ENCODE measurements at regions not wholly inside any gene's neighbourhood (a gene's known extent, or its start where the extent isn't known, plus 50 kb on each side); places are given as distances from the start of the nearest gene placed in this dataset.

DNA sequence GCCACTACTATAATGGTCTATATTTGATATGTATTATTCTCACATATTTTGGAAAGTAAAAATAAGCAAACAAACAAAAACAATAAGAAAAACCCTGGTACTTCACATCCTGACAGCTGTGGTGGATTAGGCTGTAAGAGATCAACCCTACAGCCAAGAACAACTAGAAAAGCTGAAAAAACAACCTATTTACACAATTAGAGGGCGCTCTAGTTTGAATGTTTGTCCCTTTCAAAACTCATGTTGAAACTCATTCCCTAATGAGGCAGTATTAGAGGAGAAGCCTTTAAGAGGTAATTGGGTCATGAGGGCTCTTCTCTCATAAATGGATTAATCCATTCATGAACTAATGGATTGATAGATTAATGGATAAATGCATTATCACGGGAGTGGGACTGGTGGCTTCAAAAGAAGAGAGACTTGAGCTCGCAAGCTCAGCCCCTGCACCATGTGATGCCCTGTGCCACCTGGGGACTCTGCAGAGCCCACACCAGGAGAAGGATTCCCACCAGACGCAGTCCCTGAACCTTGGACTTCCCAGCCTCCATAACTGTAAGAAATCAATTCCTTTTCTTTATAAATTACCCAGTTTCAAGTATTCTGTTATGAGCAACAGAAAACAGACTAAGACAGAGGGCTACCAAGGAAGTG is 733.9 kb upstream of the ARGLU1 start:
- DNase-seq (ENCODE audit: insufficient read length, low spot score) (no peak), FAIRE-seq (no peak)

DNA sequence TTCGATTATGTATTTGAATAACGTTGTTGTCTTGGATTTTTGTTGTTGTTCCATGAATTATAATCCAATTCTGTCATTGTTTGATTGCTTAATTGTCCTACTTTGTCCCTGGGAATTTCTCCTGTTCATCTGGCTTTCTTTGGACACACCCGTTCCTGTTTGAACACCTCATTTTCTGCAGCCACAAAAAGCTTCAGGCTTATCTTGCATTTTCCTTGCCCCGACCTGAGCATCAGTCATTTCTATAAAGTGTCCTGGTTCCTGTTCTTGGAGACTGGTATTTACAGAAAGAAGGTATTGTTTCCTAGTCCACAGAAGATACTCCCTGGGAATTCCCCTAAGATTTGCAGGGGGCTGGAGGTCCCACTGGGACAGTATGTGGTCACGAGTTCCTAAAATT is 731.8 kb upstream of the ARGLU1 start:
- no peak for FAIRE-seq
- DNase-seq (ENCODE audit: insufficient read length, low spot score): no peak

DNA sequence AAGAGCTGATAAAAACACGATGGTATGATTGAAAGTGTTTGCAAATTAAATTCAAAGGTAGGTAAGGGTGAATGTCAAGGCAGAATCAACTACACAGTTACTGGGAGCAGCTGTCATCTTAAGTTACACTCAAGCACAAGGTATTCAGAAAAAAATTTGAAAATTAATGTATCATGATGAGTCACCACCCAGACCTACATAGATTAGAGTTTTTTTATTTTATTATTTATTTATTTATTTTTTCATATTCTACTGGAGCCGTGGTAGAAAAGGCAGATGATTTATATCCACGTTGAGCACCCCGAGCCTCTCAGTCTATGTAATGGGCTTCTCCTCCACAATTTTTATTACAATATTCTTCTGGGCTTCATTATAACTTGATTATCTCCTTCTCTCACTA is 728.9 kb upstream of the ARGLU1 start:
- no peak for FAIRE-seq
- DNase-seq (ENCODE audit: insufficient read length, low spot score): no peak

DNA sequence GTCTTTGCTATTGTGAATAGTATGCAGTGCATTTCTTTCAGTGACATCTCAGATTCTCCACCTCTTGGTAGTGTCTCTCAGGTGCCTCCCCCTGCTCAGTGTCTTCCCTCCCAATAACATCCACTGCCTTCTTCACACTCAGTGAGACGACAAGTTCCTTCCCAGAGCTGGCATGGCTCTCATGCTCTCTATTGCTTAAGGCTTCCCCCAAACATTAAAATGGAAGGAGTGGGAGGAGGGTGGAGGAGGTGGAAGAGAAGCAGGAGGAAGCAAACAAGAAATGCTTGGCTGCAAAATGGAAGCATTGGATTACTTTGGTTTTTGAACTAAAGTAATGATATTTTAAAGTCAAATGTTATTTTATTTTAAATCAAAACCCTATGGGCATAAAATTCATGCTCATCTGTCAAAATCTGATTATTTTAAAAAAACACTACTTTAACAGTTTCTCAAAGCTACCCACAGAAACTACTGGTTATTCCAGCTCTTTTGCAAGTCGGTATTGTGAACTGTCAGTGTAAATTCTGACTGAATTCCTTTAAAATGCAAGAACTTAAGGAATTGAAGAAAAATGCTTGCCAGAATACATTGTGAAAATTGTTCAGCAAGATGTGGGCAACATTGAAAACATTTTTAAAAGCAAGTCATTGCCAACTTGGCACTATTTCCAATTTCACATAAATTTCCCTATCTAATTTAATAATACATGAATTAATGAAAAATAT is 727.6 kb upstream of the ARGLU1 start:
- FAIRE-seq (no peak), DNase-seq (ENCODE audit: insufficient read length, low spot score) (no peak)

DNA sequence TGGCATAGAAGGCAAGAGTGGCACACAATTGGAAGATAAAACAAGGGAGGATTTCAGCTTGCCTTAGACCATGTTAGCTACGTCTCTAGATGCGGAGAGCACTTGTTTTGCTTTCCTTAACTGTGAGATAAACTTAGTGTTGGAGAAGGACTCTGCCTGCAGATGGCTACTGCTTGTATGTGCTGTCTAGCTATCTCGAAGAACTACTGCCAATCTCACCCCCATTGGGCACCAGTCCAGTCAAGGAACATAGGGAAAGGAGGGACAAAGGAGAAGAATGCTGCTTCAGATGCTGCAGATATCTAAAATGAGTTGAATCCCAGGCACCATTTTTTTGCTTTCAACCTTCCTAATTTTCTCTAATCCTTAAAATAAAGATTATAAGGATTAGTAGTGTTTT is 726.0 kb upstream of the ARGLU1 start:
- FAIRE-seq: no peak
- DNase-seq (ENCODE audit: insufficient read length, low spot score): no peak

DNA sequence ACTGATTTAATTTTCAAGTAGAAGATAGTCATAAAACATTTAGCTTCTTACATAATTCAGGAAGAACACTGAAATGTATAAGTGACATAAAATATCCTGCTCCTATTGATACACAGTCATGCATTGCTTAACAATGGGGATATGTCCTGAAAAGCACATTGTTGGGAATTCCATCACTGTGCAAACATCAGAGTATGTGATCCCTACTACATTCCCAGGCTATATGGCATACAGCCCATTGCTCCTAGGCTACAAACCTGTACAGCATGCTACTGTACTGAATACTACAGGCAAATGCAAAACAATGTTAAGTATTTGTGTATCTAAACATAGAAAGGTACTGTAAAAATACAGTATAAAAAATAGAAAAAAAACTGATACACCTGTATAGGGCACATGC is 723.9 kb upstream of the ARGLU1 start:
- FAIRE-seq (no peak), DNase-seq (ENCODE audit: insufficient read length, low spot score) (no peak)

DNA sequence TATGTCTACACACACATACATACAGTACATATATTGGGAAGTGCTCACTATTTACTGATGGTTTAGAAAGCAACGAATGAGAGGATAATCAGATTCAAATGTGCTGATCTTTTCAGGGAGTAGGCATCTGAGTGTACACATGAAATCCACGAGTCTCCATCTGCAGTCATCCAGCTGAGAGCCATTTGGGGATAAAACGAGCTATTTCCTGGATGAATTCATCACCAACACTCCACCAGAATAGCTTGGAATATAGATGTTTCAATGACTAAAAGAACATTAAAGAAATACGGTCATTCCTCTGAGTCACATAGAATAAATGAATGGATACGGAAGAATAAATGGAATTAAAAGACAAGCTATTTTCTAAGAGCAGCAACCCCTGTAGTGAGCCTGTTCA is 721.6 kb upstream of the ARGLU1 start:
- DNase-seq (ENCODE audit: insufficient read length, low spot score) (no peak), FAIRE-seq (no peak)

DNA sequence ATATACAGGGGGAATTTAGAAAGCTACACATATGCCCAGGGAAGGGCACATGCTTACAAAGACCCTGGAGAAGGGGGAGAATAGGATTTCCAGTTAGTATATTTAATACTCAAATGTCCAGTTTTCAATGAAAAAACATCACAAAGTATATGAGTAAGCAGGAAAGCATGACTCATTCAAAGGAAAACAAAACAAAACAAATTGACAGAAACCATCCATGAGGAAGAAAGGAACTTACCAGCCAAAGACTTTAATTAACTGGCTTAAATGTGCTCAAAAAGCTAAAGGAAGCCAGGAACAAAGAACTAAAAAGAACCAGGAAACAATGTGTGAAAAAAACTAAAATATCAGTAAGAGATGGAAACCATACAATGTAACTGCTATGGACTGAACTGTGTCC is 716.2 kb upstream of the ARGLU1 start:
- FAIRE-seq: no peak
- no peak for DNase-seq (ENCODE audit: insufficient read length, low spot score)

DNA sequence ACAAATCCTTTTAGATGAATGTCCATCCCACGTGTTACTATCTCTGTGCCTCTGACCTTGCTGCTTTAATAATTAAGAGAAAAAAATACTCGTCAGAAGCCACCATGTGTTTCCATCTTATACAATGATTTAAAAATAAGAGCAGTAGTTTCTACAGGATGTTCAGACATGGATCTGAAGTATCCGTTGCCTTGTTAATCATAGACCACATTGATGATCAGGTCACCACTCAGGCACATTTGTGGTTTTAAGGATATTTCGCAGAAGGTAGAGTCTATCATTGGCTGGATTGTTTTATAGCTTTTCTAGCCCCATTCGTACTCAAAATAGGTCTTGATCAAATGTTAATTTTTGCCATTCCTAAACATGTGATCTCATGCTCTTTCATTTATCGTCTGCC is 710.0 kb upstream of the ARGLU1 start:
- DNase-seq (ENCODE audit: insufficient read length, low spot score) (no peak), FAIRE-seq (no peak)

DNA sequence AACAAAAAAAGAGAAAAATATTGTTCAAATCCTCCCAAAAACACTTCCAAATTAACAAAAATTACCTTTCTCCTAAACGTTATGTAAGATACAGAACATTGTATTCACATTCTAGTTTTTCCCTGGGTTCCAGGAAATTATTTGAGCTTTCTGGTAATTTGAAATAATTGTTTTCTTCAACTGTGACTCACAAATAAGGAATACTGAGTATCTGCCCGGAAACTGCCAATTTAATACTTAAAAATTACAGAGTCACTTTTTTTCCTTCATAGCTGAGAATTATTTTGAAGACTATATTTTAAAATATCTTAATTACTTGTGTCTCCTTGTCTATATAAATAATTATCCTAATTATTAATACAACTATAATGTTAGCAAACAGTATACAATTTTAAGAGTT is 709.0 kb upstream of the ARGLU1 start:
- DNase-seq (ENCODE audit: insufficient read length, low spot score): no peak
- no peak for FAIRE-seq

DNA sequence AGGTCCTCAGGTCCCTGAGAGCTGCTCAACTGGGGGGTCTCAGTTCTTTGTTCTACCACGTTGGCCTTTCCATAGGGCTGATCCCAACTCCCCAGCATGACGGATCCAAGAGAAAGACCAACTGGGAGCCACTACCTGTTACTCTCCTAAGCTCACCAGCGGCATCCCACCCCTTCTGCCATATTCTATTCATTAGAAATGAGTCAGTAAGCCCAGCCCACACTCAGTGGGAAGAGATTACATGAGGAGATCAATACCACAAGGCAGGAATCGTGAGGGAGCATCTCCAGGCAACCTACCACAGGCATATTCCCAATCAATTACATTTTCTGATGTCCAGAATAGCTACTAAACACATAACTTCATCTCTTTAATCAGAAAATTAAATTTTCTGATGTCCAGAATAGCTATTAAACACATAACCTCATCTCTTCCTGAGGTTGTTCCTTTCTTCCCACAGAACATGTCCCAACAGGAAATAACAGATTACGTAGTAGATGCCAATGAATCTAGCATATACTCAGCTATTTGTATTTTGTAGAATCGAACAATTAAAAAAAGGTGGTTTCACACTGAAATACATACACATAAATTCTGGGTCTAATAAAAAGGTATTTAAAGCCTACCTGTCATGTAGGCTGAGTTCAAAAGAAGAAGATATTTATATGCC is 708.1 kb upstream of the ARGLU1 start:
- no peak for FAIRE-seq
- no peak for DNase-seq (ENCODE audit: insufficient read length, low spot score)

DNA sequence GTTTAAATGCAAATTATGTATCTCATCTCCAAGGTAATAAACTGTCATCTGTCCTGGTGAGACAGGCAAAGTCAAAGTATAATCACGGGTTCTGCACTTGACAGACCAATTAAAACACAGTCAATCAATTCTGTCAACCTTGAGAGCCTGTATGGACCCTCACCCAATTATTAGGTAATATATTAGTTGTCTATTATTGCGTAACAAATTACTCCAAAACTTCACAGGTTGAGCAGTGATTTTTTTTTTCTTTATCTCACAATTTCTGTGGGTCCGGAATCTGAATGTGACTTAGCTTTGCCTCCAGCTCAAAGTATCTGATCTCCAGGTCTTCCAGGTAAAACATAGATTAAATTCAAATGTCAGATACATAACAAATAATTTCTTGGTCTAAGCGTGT is 707.4 kb upstream of the ARGLU1 start:
- FAIRE-seq (no peak), DNase-seq (ENCODE audit: insufficient read length, low spot score) (no peak)

DNA sequence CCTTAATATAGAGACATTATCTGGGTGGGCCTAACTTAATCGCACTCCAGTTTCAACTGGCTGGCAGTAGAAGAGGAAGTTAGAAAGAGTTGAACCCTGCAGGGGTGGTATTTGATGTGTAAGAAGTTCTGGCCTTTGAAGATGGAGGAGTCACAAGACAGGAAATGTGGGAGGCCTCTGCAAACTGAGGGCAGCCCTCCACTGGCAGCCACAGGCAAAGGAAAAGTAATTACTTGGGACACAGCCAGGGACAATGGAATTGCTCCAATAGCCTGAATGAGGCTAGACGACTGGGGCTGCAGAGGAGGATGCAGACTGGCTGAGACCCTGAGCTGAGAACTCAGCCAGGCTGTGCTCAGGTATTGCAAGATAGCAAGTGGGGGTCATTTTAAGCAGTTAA is 703.3 kb upstream of the ARGLU1 start:
- FAIRE-seq: no peak
- no peak for DNase-seq (ENCODE audit: insufficient read length, low spot score)

DNA sequence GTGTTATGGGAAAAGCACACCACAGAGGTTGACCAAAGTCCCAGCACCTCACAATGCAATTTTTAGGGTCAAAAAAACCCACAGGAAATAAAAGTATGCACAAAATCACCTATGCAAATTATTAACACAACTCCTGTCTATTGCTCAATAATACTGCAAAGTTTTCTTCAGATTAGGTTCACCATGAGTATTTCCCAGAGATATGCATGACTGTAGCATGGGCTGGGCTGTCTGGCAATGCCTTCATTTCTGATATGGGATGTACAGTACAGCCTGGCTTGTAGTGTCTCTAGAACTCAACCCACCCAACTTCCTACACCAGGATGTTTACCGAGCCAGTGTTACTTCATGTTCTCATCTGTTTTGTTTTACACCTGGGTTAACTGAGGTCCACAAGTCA is 698.7 kb upstream of the ARGLU1 start:
- DNase-seq (ENCODE audit: insufficient read length, low spot score) (no peak), FAIRE-seq (no peak)

DNA sequence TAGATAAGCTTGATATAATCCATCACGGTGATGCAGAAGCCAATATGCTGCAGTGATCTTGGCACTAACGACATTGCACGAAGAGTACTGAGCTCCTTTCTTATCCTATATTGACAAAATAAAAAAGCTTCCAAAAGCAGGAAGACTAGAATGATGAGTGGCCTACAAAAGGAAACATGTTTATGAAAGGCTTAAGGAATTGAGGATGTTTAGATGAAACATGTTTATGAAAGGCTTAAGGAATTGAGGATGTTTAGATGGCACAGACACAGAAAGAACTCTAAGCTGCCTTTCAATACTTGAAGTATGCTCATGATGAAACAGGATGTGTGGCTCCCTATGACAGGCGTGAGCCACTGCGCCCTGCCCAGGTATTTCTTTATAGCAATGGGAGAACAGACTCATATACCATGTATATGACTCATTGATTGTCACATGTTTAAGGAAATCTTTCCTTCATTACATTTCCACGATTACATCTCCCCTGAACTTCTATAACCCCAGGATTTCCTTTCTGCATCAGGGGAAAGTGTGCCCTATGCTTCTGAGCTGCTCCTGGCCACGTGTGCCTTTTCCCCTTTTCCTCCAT is 690.8 kb upstream of the ARGLU1 start:
- DNase-seq (ENCODE audit: insufficient read length, low spot score) (no peak), FAIRE-seq (no peak)

DNA sequence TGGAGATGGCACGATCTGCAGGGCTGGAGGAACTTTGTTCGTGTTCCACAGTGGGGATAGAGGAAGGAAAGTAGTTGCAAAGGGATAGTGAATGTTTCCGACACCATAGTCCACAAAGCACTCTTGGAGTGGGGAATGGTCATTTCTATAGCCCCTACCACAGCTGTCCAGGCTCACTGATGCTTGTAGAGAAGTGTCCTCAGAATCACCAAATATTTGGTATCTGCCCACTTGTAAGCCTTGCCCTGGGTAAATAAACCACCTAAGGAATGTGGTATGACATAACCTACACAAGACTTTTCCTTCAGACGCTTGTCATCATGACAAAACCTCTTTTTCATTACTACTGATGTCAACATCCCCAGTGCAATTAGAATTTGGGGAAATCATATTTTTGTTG is 686.5 kb upstream of the ARGLU1 start:
- FAIRE-seq (no peak), DNase-seq (ENCODE audit: insufficient read length, low spot score) (no peak)

DNA sequence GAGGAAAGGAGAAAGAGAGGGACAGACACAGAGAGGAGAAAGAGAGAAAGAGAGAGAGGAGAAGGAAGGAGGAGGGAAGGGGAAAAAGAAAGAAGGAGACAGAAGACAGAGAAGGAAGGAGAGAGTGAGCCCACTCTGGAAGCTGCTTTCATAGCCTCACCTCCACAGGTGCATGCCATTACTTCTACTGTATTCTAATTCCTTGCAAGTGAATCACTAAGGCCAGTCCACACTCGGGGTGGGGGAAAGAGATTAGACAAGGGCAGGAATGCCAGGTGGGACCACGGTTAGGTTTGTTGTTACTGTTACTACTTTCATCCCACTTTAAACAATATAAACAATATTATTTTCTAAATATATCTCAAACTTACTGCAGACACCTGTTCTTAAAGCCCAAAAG is 684.5 kb upstream of the ARGLU1 start:
- FAIRE-seq (no peak), DNase-seq (ENCODE audit: insufficient read length, low spot score) (no peak)

DNA sequence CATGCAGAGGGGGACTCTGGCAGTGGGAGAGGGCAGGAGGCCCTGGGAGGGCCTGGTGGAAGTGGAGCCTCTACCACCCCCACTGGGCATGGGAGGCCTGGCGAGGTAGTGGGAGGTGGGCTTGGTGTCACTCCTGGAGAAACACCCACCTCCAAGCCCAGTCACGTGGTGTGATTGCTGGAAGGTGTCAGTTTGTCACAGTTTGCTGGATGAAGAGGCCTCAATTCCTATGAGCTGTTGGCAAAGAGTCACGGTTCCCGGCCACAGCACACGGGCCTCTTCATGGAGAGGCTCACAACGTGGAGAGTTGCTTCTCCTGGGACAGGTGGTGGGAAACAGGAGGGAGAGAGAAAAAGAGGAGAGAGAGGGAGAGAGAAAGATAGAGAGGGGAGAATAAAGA is 684.1 kb upstream of the ARGLU1 start:
- DNase-seq (ENCODE audit: insufficient read length, low spot score) (no peak), FAIRE-seq (no peak)

DNA sequence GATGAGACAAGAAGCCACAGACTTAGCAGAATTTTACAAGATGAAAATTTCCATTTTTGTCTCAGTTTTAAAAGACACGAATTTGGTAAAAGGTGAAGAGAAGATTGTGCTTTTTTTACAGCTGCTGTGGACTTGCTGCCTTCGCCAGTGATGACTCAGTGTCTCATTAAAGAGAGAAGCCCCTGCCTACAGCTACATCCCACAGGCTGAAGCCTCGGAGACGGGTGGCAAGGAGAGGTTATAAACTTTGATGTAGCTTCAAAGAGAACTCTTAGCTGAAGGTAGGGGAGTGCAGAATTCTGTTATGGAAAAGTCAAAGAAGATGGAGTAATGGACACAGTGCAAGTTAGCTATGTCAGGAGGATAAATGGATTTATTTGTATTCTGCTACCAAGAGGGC is 683.4 kb upstream of the ARGLU1 start:
- DNase-seq (ENCODE audit: insufficient read length, low spot score) (no peak), FAIRE-seq (no peak)

DNA sequence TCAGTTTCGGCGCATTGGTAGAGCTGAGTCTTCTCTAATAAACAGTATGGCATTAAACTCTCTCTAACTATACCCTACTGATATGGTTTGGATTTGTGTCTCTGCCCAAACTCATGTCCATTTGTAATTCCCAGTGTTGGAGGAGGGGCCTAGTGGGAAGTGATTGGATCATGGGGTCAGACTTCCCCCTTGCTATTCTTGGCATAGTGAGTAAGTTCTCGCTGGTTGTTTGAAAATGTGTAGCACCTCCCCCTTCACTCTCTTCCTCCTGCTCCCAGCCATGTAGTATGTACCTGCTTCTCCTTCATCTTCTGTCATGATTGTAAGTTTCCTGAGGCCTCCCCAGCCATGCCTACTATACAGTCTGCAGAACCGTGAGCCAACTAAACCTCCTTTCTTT is 682.7 kb upstream of the ARGLU1 start:
- FAIRE-seq: no peak
- no peak for DNase-seq (ENCODE audit: insufficient read length, low spot score)

DNA sequence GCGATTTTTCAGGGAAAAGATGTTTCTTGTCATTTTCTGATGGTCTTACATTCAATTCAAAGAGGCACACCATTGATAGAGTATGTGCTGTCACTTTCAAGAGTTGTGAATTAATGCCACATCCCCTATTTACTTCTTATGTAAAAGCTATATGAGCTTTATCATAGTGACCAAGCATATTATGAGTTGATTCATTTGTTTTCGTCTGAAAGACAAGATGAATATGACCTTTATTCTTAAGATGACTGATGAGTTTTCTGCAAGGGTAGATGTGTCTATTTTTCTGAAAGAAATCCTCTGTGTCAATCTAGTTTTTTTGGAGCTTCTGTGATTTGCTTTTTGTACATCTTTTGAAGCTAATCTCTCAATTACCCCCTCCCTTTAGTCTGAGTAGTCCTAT is 676.3 kb upstream of the ARGLU1 start:
- FAIRE-seq: no peak
- DNase-seq (ENCODE audit: insufficient read length, low spot score): no peak

DNA sequence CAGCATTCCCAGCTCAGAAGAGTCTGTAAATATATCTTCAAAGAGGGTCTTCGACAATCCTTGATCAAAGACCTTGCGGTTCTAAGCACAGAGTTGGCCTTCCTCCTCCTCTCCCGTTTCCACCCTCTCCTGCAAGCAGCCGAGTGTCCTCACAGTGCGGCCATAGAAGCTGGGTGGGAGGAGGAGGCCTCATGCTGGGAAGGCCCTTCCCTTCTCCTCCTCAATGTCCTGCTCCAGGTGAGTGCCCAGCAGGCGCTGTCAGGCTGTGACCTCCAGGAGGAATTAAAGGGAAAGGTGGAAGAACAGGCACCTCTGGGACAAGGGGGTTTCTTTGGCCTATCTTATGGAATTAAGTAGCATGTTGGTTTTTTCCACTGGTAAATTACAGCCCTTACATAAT is 674.2 kb upstream of the ARGLU1 start:
- DNase-seq (ENCODE audit: insufficient read length, low spot score) (no peak), FAIRE-seq (no peak)

Data from GM19239 (cell line).